HEK293 (cell line): ENCODE measurements at regions not wholly inside any gene's neighbourhood (a gene's known extent, or its start where the extent isn't known, plus 50 kb on each side); places are given as distances from the start of the nearest gene placed in this dataset.

Source experiments
- PRDM1 ChIP-seq: fragments of 450-650 bp; formaldehyde crosslinking; IDR thresholded peaks from 2 replicates; pipeline ENCODE4; 2016; ENCODE audit warnings: missing biosample characterization, missing genetic modification characterization
- ZNF138 ChIP-seq: fragments of 450-650 bp; formaldehyde crosslinking; IDR thresholded peaks from 2 replicates; pipeline ENCODE4 v1.5.1; 2016; ENCODE audit warnings: missing biosample characterization, missing genetic modification characterization, borderline replicate concordance
- ZNF404 ChIP-seq: fragments of 450-650 bp; formaldehyde crosslinking; IDR thresholded peaks from 2 replicates; pipeline ENCODE4 v1.5.1; 2017; ENCODE audit warnings: missing biosample characterization, missing genetic modification characterization

DNA sequence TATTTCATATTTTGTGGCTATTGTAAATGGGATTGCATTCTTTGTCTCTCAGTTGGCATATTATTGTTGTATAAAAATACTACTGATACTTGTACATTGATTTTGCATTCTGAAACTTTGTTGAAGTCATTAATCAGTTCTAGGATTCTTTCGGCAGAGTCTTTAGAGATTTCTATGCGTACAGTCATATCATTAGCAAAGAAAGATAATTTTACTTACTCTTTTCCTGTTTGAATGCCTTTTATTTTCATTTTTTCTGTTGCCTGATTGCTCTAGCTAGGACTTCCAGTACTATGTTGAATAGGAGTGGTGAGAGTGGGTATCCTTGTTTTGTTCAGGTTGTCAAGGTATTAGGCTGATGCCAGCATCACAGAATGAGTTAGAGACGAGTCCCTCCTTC is 722.0 kb upstream of the PCDH10 start:
- TF ChIP-seq PRDM1 (tag by site-specific recombination) (no peak), ZNF138 (tag by site-specific recombination) (no peak), ZNF404 (tag by site-specific recombination) (no peak)
